Mesenchymal stem cell (in vitro differentiated cells and primary cell): ENCODE measurements at regions not wholly inside any gene's neighbourhood (a gene's known extent, or its start where the extent isn't known, plus 50 kb on each side); places are given as distances from the start of the nearest gene placed in this dataset.

Source experiments
- DNase-seq: peaks from one replicate; pipeline ENCODE4 v3.0.0-alpha.2; 2013
- H2AFZ ChIP-seq: one replicate; pipeline ENCODE4 v1.6.1; 2013; ENCODE audit warnings: low read depth, mild to moderate bottlenecking, control low read depth, inconsistent platforms, low read length, moderate library complexity
- H2AK5ac ChIP-seq: 2 replicates; pipeline ENCODE4 v1.6.1; 2013; ENCODE audit warnings: low read length, moderate library complexity, mild to moderate bottlenecking, inconsistent platforms; ENCODE audit not compliant: severe bottlenecking
- H2BK120ac ChIP-seq: one replicate; pipeline ENCODE4 v1.6.1; 2013; ENCODE audit warnings: low read depth, mild to moderate bottlenecking, inconsistent platforms, low read length, moderate library complexity
- H2BK12ac ChIP-seq, 2 experiments: one replicate each; pipeline ENCODE4 v1.6.1; 2013; ENCODE audit warnings: inconsistent platforms in 2 of 2, low read length in 2 of 2, mild to moderate bottlenecking in 2 of 2, moderate library complexity in 2 of 2, control low read depth in 1 of 2
- H2BK15ac ChIP-seq: one replicate; pipeline ENCODE4 v1.6.1; 2013; ENCODE audit warnings: mild to moderate bottlenecking, low read depth, inconsistent platforms; ENCODE audit not compliant: poor library complexity, severe bottlenecking
- H2BK5ac ChIP-seq: 2 replicates; pipeline ENCODE4 v1.6.1; 2013; ENCODE audit warnings: low read depth, mild to moderate bottlenecking, low read length, control low read depth, inconsistent platforms; ENCODE audit not compliant: poor library complexity, severe bottlenecking
- H3K14ac ChIP-seq, 2 experiments: one replicate each; pipeline ENCODE4 v1.6.1; 2013; ENCODE audit warnings: inconsistent platforms in 2 of 2, low read length in 2 of 2, control low read depth in 1 of 2, mild to moderate bottlenecking in 1 of 2, moderate library complexity in 1 of 2
- H3K18ac ChIP-seq, 2 experiments: one replicate each; pipeline ENCODE4 v1.6.1; 2013; ENCODE audit warnings: inconsistent platforms in 2 of 2, low read length in 2 of 2, control low read depth in 1 of 2, low read depth in 1 of 2, mild to moderate bottlenecking in 1 of 2
- H3K23ac ChIP-seq, 2 experiments: one replicate each; pipeline ENCODE4 v1.6.1; 2013; ENCODE audit warnings: inconsistent platforms in 2 of 2, low read length in 2 of 2, mild to moderate bottlenecking in 2 of 2, moderate library complexity in 2 of 2, control low read depth in 1 of 2
- H3K27ac ChIP-seq: 2 replicates; pipeline ENCODE4 v1.5.1; 2013; ENCODE audit warnings: mild to moderate bottlenecking, moderate library complexity, low read length, control low read depth, inconsistent platforms; ENCODE audit not compliant: poor library complexity, severe bottlenecking
- H3K27me3 ChIP-seq, 2 experiments: 2 replicates each; pipeline versions ENCODE4 v1.6.1 to v1.7.0; 2013; ENCODE audit warnings: low read length in 2 of 2, mild to moderate bottlenecking in 2 of 2, moderate library complexity in 2 of 2, control low read depth in 1 of 2, inconsistent platforms in 1 of 2; ENCODE audit not compliant: control insufficient read depth in 1 of 2, insufficient read depth in 1 of 2
- H3K36me3 ChIP-seq, 2 experiments: 2 replicates each; pipeline versions ENCODE4 v1.6.1 to v1.7.0; 2013; ENCODE audit warnings: low read length in 2 of 2, control low read depth in 1 of 2, inconsistent platforms in 1 of 2, low read depth in 1 of 2, mild to moderate bottlenecking in 1 of 2; ENCODE audit not compliant: insufficient read depth in 2 of 2, control insufficient read depth in 1 of 2
- H3K4ac ChIP-seq, 2 experiments: one replicate each; pipeline ENCODE4 v1.6.1; 2013; ENCODE audit warnings: inconsistent platforms in 2 of 2, low read length in 2 of 2, mild to moderate bottlenecking in 2 of 2, moderate library complexity in 2 of 2, control low read depth in 1 of 2, low read depth in 1 of 2
- H3K4me1 ChIP-seq: 2 replicates; pipeline ENCODE4 v1.6.1; 2013; ENCODE audit warnings: low read depth, low read length, control low read depth; ENCODE audit not compliant: control insufficient read depth, insufficient read depth
- H3K4me2 ChIP-seq: 2 replicates; pipeline ENCODE4 v1.6.1; 2013; ENCODE audit warnings: low read length, mild to moderate bottlenecking, inconsistent platforms; ENCODE audit not compliant: poor library complexity, severe bottlenecking
- H3K4me3 ChIP-seq, 2 experiments: 2 replicates each; pipeline versions ENCODE4 v1.5.1 to v1.7.0; 2013; ENCODE audit warnings: low read length in 2 of 2, mild to moderate bottlenecking in 2 of 2, control low read depth in 1 of 2, low read depth in 1 of 2; ENCODE audit not compliant: insufficient read depth in 1 of 2
- H3K79me1 ChIP-seq: replicated peaks from 2 replicates; pipeline ENCODE4 v1.6.1; 2013; ENCODE audit warnings: mild to moderate bottlenecking, control low read depth, low read length, inconsistent platforms; ENCODE audit not compliant: poor library complexity, severe bottlenecking
- H3K9ac ChIP-seq: 2 replicates; pipeline ENCODE4 v1.7.0; 2013; ENCODE audit warnings: mild to moderate bottlenecking, low read length, moderate library complexity
- H3K9me3 ChIP-seq: 2 replicates; pipeline ENCODE4 v1.7.0; 2013; ENCODE audit warnings: mild to moderate bottlenecking, low read length; ENCODE audit not compliant: control insufficient read depth
- H4K8ac ChIP-seq: one replicate; pipeline ENCODE4 v1.6.1; 2013; ENCODE audit warnings: inconsistent platforms, mild to moderate bottlenecking, low read length, moderate library complexity
- H4K91ac ChIP-seq: one replicate; pipeline ENCODE4 v1.6.1; 2013; ENCODE audit warnings: mild to moderate bottlenecking, low read length, inconsistent platforms
- WGBS: methylation state at CpG from one replicate; pipeline ENCODE4 v1.1.7; 2013; ENCODE audit warnings: mixed read lengths; 5-methylcytosine and 5-hydroxymethylcytosine counted together

DNA sequence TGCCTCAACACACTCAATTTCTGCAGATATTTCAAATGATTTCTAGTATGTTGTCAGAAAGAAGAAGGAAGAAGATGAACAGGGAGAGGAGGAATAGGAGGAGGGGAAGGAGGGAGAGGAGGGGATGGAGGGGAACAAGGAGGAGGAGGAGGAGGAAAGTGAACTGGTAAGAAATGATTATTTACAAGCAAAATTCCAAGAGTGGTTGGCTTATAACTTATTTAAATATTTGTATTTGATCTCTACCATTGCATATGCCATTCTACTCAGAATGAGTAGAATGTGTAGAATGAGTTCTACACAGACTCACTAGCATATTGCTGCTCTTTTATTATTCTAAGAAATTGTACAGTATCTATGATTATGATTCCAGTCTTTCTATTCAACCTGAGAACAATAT, 866.2 kb upstream of the DDX18 start:
- Histone ChIP-seq H3K4me1 (no peaks in the 10 kb centered on the region), H2BK120ac (no peak overlapping the region), H4K91ac (no peak overlapping the region), H3K23ac (no peak overlapping the region), H3K4me3 (no peak overlapping the region), H3K14ac (no peak overlapping the region), H3K36me3 (no peaks in the 10 kb centered on the region), H2AK5ac (no peak overlapping the region), H3K9ac (no peak overlapping the region), H3K18ac (no peak overlapping the region), H3K27ac (no peak overlapping the region), H3K9me3 (peaks cover 19% of the 10 kb centered on the region), H3K4ac (no peak overlapping the region), H3K27me3 (no peaks in the 10 kb centered on the region), H3K4me2 (no peak overlapping the region), H4K8ac (no peak overlapping the region), H2BK12ac (no peak overlapping the region), H3K79me1 (no peaks in the 10 kb centered on the region), H2BK5ac (no peak overlapping the region), H2BK15ac (no peak overlapping the region), H2AFZ (no peak overlapping the region)
- DNase-seq: no peak

DNA sequence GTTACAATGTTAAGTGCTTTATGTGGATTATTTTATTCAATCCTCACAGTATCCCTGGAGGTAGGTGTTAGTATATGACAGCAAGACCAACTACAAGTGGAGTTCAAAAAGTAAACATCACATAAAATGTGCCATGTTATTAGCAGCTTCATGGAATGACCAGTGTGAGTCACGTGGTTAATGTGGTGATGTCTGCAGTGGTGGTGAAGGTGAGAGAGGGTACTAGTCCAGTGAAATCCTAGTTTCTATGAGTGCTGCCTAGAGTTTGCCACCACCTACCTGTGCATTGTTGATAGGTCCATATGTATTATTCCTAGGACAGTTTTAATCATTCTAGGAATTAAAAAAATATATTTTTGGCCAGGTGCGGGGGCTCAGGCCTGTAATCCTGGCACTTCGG, 865.2 kb upstream of the DDX18 start:
- Histone ChIP-seq H4K91ac (no peak overlapping the region), H2BK5ac (no peak overlapping the region), H3K9ac (no peak overlapping the region), H3K23ac (no peak overlapping the region), H3K4me3 (no peak overlapping the region), H3K27me3 (no peaks in the 10 kb centered on the region), H3K27ac (no peak overlapping the region), H3K79me1 (no peaks in the 10 kb centered on the region), H3K4me1 (no peaks in the 10 kb centered on the region), H3K4me2 (no peak overlapping the region), H2AK5ac (no peak overlapping the region), H3K9me3 (peaks cover 25% of the 10 kb centered on the region), H2BK15ac (no peak overlapping the region), H3K18ac (no peak overlapping the region), H2AFZ (no peak overlapping the region), H2BK12ac (no peak overlapping the region), H4K8ac (no peak overlapping the region), H3K14ac (no peak overlapping the region), H3K36me3 (no peaks in the 10 kb centered on the region), H2BK120ac (no peak overlapping the region), H3K4ac (no peak overlapping the region)
- no peak for DNase-seq
- 70% methylated on average over 1 of the region's 3 CpGs for WGBS

DNA sequence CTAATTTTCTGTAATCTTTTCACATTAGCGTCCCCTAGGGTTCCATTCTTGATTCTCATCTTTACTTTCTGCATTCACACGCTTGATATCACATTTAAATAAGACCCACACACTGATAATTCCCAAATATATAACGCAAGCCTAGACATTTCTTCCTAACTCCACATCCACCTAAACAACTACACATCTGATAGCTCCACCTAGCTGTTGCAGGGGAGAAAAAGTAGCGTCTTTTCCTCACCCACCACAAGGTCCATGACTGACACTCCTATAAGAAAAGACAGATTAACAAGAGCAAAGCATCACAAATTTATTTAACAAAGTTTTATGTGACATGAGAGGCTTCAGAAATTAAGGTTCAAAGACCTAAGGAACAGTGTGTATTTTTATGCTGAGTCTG, 862.2 kb upstream of the DDX18 start:
- Histone ChIP-seq H2BK15ac (no peak overlapping the region), H3K4ac (no peak overlapping the region), H3K9me3 (peaks cover 43% of the 10 kb centered on the region), H2BK120ac (no peak overlapping the region), H3K4me1 (no peaks in the 10 kb centered on the region), H4K91ac (no peak overlapping the region), H2BK5ac (no peak overlapping the region), H3K23ac (no peak overlapping the region), H3K27ac (no peak overlapping the region), H3K14ac (no peak overlapping the region), H3K27me3 (no peaks in the 10 kb centered on the region), H2AFZ (no peak overlapping the region), H2AK5ac (no peak overlapping the region), H2BK12ac (no peak overlapping the region), H4K8ac (no peak overlapping the region), H3K4me3 (no peak overlapping the region), H3K18ac (no peak overlapping the region), H3K9ac (no peak overlapping the region), H3K36me3 (no peaks in the 10 kb centered on the region), H3K4me2 (no peak overlapping the region), H3K79me1 (no peaks in the 10 kb centered on the region)
- peak; percentile 1 for DNase-seq
- WGBS: 34% methylated on average over 4 of the region's 4 CpGs

DNA sequence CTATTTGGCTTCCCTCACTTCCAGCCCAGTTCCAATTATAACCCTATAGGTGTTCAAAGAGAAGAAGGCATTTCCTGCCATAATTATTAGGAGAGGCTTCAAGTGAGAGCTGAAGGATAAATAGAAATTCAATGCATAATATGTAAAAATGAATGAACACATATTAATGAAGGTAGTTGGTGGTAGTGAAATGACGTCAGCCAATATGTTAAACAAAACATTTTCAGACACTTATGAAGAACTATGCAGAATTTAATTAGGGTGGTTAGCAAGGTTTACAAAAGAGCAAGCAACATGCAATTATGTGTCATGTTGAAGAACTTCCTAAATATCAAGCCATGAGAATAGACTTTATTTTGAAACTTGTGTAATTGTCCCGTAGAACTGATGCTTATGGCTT, 858.8 kb upstream of the DDX18 start:
- 88% methylated on average over 1 of the region's 2 CpGs for WGBS
- no peak overlapping the region for H3K4me3 ChIP-seq
- no peak overlapping the region for H3K23ac ChIP-seq
- no peaks in the 10 kb centered on the region for H3K79me1 ChIP-seq
- no peak overlapping the region for H3K27ac ChIP-seq
- H4K91ac ChIP-seq: no peak overlapping the region
- H3K4ac ChIP-seq: no peak overlapping the region
- no peak overlapping the region for H2BK12ac ChIP-seq
- H2AFZ ChIP-seq: no peak overlapping the region
- H3K9me3 ChIP-seq: peaks cover 50% of the 10 kb centered on the region
- H3K18ac ChIP-seq: no peak overlapping the region
- H2BK120ac ChIP-seq: no peak overlapping the region
- no peak overlapping the region for H4K8ac ChIP-seq
- H2BK15ac ChIP-seq: no peak overlapping the region
- DNase-seq: no peak
- H3K9ac ChIP-seq: no peak overlapping the region
- no peaks in the 10 kb centered on the region for H3K4me1 ChIP-seq
- no peak overlapping the region for H3K4me2 ChIP-seq
- H2AK5ac ChIP-seq: no peak overlapping the region
- H3K36me3 ChIP-seq: no peaks in the 10 kb centered on the region
- no peak overlapping the region for H3K14ac ChIP-seq
- H2BK5ac ChIP-seq: no peak overlapping the region
- H3K27me3 ChIP-seq: no peaks in the 10 kb centered on the region
